Stomach (tissue), 8 donors: ENCODE measurements at regions not wholly inside any gene's neighbourhood (a gene's known extent, or its start where the extent isn't known, plus 50 kb on each side); places are given as distances from the start of the nearest gene placed in this dataset.

Source experiments
- DNase-seq, 2 donors: peaks; one replicate each; pipeline versions ENCODE4 v3.0.0 to v3.0.0-alpha.2; 2013 to 2019
- H3K27ac ChIP-seq, 5 donors: fragments of 200-600 bp in 4 of 5; sonication (generic) in 4 of 5; one replicate each; pipeline ENCODE4 v1.5.1; 2013 to 2019; ENCODE audit warnings: mild to moderate bottlenecking in 1 of 5, moderate library complexity in 1 of 5
- H3K27me3 ChIP-seq, 3 donors: fragments of 200-600 bp; sonication (generic); one replicate each; pipeline ENCODE4 v1.5.1; 2017 to 2019; ENCODE audit warnings: mixed run types in 1 of 3
- H3K36me3 ChIP-seq, 4 donors: fragments of 200-600 bp; sonication (generic); 1 replicate in 3 of 4; 2 replicates in 1 of 4; pipeline ENCODE4 v1.5.1; 2016 to 2019
- H3K4me1 ChIP-seq, 4 donors: fragments of 200-600 bp; sonication (generic); one replicate each; pipeline ENCODE4 v1.5.1; 2016 to 2019
- H3K4me3 ChIP-seq, 4 donors: fragments of 200-600 bp; sonication (generic) in 3 of 4; one replicate each; pipeline ENCODE4 v1.5.1; 2016 to 2019; ENCODE audit warnings: mild to moderate bottlenecking in 1 of 4
- H3K9me3 ChIP-seq, 4 donors: fragments of 200-600 bp; sonication (generic); one replicate each; pipeline ENCODE4 v1.5.1; 2016 to 2019
- CTCF ChIP-seq, 7 experiments: fragments of 450-650 bp in 4 of 7; fragments of 200-600 bp in 3 of 7; sonication (generic) in 3 of 7; IDR thresholded peaks; one replicate each; pipeline ENCODE4 v1.5.1; 2016 to 2019; ENCODE audit warnings: antibody characterized with exemption in 7 of 7, control low read depth in 2 of 7, mild to moderate bottlenecking in 1 of 7
- EP300 ChIP-seq: sonication (generic); formaldehyde crosslinking; IDR thresholded peaks from one replicate; pipeline ENCODE4 v1.6.1; 2017; ENCODE audit warnings: antibody characterized with exemption
- POLR2A ChIP-seq, 4 donors: fragments of 450-650 bp; IDR thresholded peaks; one replicate each; pipeline ENCODE4 v1.6.1; 2016; ENCODE audit warnings: antibody characterized with exemption in 4 of 4, control low read depth in 2 of 4, mild to moderate bottlenecking in 1 of 4, moderate library complexity in 1 of 4
- POLR2AphosphoS5 ChIP-seq, 3 donors: sonication (generic); formaldehyde crosslinking; IDR thresholded peaks; one replicate each; pipeline ENCODE4 v1.6.1; 2016; ENCODE audit warnings: antibody characterized with exemption in 3 of 3
- WGBS, 5 donors: extraction: QIAGEN DNeasy Blood & Tissue Kit in 3 of 5; methylation state at CpG; one replicate each; pipeline versions ENCODE4 v1.1.5 to v1.1.7; 2013 to 2018; 5-methylcytosine and 5-hydroxymethylcytosine counted together
- intact Hi-C: fragments of 100-400 bp; cut with DNase I; formaldehyde crosslinking; loops from one replicate; pipeline ENCODE4 v1.15.1; 2023; ENCODE audit warnings: low total_unique reads
- donor health status: healthy with polysubstance abuse.
- donor health status: Bipolar disorder and iron deficiency.
- donor health status: healthy.

- Histone ChIP-seq H3K4me1 (no peaks in the 10 kb centered on the region), H3K9me3 (no peaks in the 10 kb centered on the region), H3K27me3 (peaks cover 0 to 6% (median 0%) of the 10 kb centered on the region in 3 donors), H3K4me3 (no peak overlapping the region), H3K36me3 (no peaks in the 10 kb centered on the region), H3K27ac (no peak overlapping the region)
- 87 to 93% (median 89%) methylated on average over 3 of the region's 3 CpGs for WGBS, 5 donors
- DNase-seq: no peak
- intact Hi-C loops: no loop called here
- no peak for TF ChIP-seq POLR2A (IDR thresholded peaks at IDR 0.05)
- TF ChIP-seq EP300: no peak
- no peak for TF ChIP-seq CTCF (IDR thresholded peaks at IDR 0.05)
- TF ChIP-seq POLR2AphosphoS5 (IDR thresholded peaks at IDR 0.05): no peak
These were observed 112.1 kb upstream of the POU3F3 start for GRCh38 chr2:104741860-104742259.

- no peak overlapping the region for H3K27ac ChIP-seq
- intact Hi-C loops: no loop called here
- H3K4me3 ChIP-seq: no peak overlapping the region
- H3K36me3 ChIP-seq: no peaks in the 10 kb centered on the region
- H3K27me3 ChIP-seq: peaks cover 0 to 6% (median 0%) of the 10 kb centered on the region in 3 donors
- H3K9me3 ChIP-seq: no peaks in the 10 kb centered on the region
- DNase-seq: no peak
- no peak for TF ChIP-seq POLR2AphosphoS5 (IDR thresholded peaks at IDR 0.05)
- no peak for TF ChIP-seq CTCF (IDR thresholded peaks at IDR 0.05)
- TF ChIP-seq POLR2A (IDR thresholded peaks at IDR 0.05): no peak
- no peak for TF ChIP-seq EP300
- WGBS, 5 donors: 78 to 87% (median 80%) methylated on average over 6 of the region's 6 CpGs
- H3K4me1 ChIP-seq: no peaks in the 10 kb centered on the region
These were observed 109.4 kb upstream of the POU3F3 start for GRCh38 chr2:104744537-104744936.

- no peaks in the 10 kb centered on the region for H3K4me1 ChIP-seq
- H3K27me3 ChIP-seq: peaks cover 0 to 13% (median 0%) of the 10 kb centered on the region in 3 donors
- no peak overlapping the region for H3K4me3 ChIP-seq
- no peak for DNase-seq
- intact Hi-C loops: no loop called here
- H3K36me3 ChIP-seq: no peaks in the 10 kb centered on the region
- no peaks in the 10 kb centered on the region for H3K9me3 ChIP-seq
- H3K27ac ChIP-seq: no peak overlapping the region
- 26 to 49% (median 38%) methylated on average over 11 to 13 of the region's 13 CpGs for WGBS, 5 donors
- TF ChIP-seq EP300 (no peak), POLR2AphosphoS5 (IDR thresholded peaks at IDR 0.05) (no peak), POLR2A (IDR thresholded peaks at IDR 0.05) (no peak), CTCF (IDR thresholded peaks at IDR 0.05) (no peak)
These were observed 108.1 kb upstream of the POU3F3 start for GRCh38 chr2:104745846-104746245.

GRCh38 chr2:104746299-104746698 is 107.6 kb upstream of the POU3F3 start:
- DNase-seq: no peak
- Histone ChIP-seq H3K27me3 (peaks cover 0 to 13% (median 0%) of the 10 kb centered on the region in 3 donors), H3K4me3 (no peak overlapping the region), H3K36me3 (no peaks in the 10 kb centered on the region), H3K27ac (no peak overlapping the region), H3K4me1 (no peaks in the 10 kb centered on the region), H3K9me3 (no peaks in the 10 kb centered on the region)
- no peak for TF ChIP-seq POLR2AphosphoS5 (IDR thresholded peaks at IDR 0.05)
- no peak for TF ChIP-seq EP300
- TF ChIP-seq CTCF (IDR thresholded peaks at IDR 0.05): no peak
- TF ChIP-seq POLR2A (IDR thresholded peaks at IDR 0.05): no peak
- intact Hi-C loops: no loop called here
- WGBS, 5 donors: 60 to 77% (median 68%) methylated on average over 7 to 8 of the region's 8 CpGs
